ENCODE measurements at regions not wholly inside any gene's neighbourhood (a gene's known extent, or its start where the extent isn't known, plus 50 kb on each side); places are given as distances from the start of the nearest gene placed in this dataset.

DNA sequence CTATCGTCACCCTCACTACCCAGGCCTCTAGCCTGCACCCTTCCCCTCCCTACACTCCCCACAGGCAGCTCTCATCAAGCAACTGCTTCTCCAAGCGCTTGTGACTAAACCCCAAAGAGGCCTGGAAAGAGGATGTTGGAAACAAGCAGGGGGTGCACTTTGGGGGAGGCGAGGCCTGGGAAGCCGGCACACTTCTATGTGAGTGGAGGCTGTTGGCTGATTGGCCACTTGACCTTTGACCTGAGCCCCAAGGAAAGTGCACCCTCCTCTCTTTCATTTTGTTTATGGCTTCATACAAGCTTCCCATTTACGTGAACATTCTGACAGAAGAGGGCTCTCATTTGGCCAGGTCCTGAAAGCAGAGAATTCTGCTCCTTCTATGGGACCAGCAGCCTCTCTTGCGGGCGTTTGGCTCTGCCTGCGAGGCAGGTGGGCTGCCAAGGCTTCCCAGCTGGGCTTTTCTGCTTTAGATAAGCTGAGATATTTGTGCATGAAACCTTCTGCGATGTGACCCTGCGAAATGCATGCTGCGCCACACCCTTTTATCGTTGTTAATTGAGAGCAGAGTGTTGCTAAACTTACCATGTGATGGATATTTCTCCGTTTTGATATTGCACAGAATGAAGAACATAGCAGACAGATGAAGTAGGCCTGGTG lies 134.8 kb upstream of the NCK2 start:
- H3K36me3 ChIP-seq = no peaks in the 10 kb centered on the region
- H3K4me3 ChIP-seq = no peak overlapping the region
- no peaks in the 10 kb centered on the region for H3K27me3 ChIP-seq
- DNase-seq = no peak
- H3K9me3 ChIP-seq = no peaks in the 10 kb centered on the region

DNA sequence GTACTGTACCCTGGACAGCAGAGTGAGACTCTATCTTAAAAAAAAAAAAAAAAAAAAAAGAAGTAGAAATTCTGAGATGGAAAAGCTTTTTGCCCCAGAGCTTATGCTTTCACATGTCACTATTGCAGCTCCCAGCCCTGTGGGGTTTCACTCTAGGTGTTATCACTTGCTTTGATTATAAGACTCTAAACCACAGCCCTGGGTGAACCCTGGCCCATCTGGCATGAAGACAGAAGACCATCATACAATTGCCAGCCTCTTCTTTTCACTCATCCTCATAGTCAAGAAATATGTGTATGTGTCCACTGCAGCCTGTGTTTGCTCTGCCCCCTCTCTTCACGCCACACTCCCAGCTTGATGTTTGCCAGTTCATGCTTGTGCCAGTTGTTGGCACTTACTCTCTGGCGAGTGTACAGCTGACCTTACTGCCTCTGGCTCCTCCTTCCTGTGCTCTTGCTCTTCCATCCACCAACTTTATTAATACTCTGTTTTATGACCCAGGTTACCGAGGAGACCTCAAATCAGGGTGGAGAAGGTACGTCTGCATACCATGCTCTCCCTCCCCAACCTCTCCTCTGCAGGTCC lies 136.7 kb upstream of the NCK2 start:
- no peaks in the 10 kb centered on the region for H3K9me3 ChIP-seq
- DNase-seq = peak; percentile 44
- no peaks in the 10 kb centered on the region for H3K36me3 ChIP-seq
- no peaks in the 10 kb centered on the region for H3K27me3 ChIP-seq
- H3K4me3 ChIP-seq = no peak overlapping the region

GRCh38 chr2:105606081-105606480 lies 138.6 kb upstream of the NCK2 start:
- H3K9me3 ChIP-seq = no peaks in the 10 kb centered on the region

GRCh38 chr2:105604938-105605337 lies 139.8 kb upstream of the NCK2 start:
- peak; percentile 78 for DNase-seq

More at GRCh38 chr2:105606081-105606480, 138.6 kb upstream of the NCK2 start:
- no peaks in the 10 kb centered on the region for H3K36me3 ChIP-seq
- no peak for DNase-seq
- H3K27me3 ChIP-seq = no peaks in the 10 kb centered on the region
- H3K4me3 ChIP-seq = no peak overlapping the region

DNA sequence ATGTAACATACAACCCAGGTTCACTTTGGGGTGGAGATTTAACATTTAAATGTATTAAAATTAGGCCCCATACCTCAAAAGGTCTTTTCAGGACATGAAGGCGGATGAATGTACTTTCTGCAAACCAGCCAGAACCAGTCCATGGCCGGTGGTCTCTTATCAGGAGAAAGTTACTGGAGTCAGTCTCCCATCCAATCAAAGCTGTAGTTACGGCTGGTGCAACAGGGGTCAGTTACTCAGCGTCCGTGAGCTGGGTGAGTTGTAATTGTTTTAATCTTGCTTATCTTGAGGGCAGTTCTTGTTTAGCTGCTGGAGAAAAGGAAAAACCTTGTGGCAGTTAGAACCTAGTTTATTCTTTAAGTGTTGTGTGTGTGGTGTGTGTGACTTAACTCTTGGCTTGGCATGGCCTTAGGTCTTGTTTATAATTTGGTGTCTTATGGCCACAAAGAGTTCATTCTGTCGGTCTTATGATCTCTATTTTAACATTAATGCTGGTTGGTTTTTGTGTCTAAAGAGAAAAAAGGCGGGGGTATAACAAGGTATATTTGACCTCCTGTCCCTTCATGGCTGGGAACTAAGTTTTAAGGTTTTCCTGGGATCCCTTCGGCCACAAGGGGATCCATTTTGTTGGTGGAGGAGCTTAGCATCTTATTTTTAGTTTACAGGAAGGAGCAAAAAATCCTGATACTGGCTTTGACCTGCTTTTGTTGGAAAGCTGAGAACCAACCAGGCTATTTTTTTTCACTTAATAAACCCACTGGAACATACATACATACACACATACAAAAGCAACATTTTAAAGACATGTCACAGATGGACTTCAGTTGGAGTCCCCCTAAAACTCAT lies 143.5 kb upstream of the NCK2 start:
- no peaks in the 10 kb centered on the region for H3K27me3 ChIP-seq
- H3K36me3 ChIP-seq = no peaks in the 10 kb centered on the region
- H3K9me3 ChIP-seq = no peaks in the 10 kb centered on the region
- DNase-seq = no peak
- no peak overlapping the region for H3K4me3 ChIP-seq

More at GRCh38 chr2:105604938-105605337, 139.8 kb upstream of the NCK2 start:
- H3K4me3 ChIP-seq = no peak overlapping the region
- H3K9me3 ChIP-seq = no peaks in the 10 kb centered on the region
- H3K27me3 ChIP-seq = no peaks in the 10 kb centered on the region
- no peaks in the 10 kb centered on the region for H3K36me3 ChIP-seq

GRCh38 chr2:105600602-105600948 lies 144.1 kb upstream of the NCK2 start:
- no peak for DNase-seq
- Histone ChIP-seq H3K36me3 (no peaks in the 10 kb centered on the region), H3K27me3 (no peaks in the 10 kb centered on the region), H3K9me3 (no peaks in the 10 kb centered on the region), H3K4me3 (no peak overlapping the region)

- Histone ChIP-seq H3K36me3 (no peaks in the 10 kb centered on the region), H3K27me3 (no peaks in the 10 kb centered on the region), H3K9me3 (no peaks in the 10 kb centered on the region), H3K4me3 (no peak overlapping the region)
- DNase-seq = no peak
These were observed 144.7 kb upstream of the NCK2 start for GRCh38 chr2:105600037-105600442.

DNA sequence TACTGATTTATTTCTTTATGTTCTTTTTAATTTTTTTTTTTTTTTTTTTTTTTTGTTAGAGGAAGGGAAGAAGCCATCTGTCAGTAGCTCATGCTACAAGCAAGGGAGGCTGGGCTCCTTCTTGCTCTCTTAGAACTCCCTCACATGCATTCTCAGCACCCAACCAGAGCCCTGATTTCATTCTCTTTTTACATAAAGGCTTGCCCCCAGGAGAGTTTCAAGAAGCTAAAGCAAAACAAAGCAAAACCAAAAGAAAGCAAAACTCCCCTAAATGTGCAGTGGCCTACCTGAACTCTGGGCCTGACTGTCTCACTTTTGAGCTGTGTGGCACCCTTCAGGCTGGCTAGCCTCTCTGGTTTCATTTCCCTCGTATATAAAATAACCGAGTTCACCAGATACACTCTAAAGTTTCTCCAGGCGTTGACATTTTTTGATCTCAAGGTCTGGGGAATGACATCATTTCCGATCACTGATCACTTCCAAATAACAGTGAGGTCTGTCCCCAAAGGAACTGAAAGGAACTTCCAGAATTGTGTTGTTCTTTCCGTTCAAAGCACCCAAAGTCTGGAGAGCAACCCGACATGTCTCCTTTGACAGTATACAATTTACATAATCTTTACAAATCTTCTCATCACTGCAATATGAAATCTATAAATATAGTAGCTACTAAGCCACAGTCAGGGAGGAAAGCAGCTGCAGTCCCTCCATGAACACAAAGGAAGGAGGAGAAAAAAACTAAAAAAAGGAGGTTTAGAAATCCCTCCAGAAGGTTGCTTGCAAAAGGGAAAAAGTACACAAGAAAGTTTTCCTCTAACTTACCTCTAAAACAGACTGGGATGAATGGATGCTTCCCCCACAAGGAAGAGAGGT lies 145.6 kb upstream of the NCK2 start:
- Histone ChIP-seq H3K9me3 (no peaks in the 10 kb centered on the region), H3K27me3 (no peaks in the 10 kb centered on the region), H3K4me3 (no peak overlapping the region), H3K36me3 (no peaks in the 10 kb centered on the region)
- no peak for DNase-seq

DNA sequence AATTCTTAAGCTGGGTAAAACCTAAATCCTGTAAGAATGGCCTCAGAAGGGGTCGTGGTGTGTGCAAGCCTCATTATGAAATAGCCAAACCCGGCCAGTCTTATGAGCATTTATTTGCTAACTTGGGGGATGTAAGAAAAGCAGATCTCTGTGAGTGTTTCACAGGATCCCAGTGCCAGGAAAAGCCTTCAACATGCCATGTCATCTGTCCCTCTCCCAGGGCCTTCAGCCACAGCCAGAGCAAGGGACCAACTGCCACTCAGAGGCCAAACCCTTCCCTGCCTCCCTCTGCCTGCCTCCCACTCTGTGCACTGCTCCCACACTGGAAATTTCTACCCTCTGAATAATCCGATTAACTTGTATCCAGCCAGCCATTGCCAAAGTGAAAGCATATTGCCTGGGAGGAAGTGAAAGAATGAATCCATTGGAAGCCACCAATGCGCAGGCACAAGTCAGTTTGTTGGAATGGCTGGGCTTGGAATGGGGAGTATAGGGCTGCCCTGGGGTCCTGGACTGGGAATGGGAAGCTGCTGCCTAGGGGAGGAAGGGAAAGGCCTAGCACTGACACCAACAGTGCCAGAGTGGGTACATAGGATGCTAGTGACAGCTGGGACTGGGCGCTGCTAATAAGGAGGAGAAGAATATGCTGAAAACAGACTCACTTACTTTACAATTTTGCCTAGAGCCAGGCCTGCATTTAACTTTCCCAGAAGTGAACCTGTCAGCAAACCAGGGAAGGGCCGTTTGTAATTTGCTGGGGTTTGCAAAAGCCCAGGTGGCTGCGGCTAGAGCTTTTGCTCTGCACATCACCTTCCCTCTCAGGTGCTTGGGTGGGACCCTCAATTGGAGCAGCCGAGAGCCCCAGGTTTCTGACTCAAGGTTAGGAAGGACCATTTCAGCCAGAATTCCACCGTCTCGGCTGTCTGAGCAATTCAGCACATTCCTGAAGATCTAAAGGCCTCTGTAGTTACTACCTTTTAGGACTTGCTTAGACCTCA lies 146.6 kb upstream of the NCK2 start:
- no peaks in the 10 kb centered on the region for H3K27me3 ChIP-seq
- no peak for DNase-seq
- H3K36me3 ChIP-seq = no peaks in the 10 kb centered on the region
- H3K9me3 ChIP-seq = no peaks in the 10 kb centered on the region
- H3K4me3 ChIP-seq = no peak overlapping the region

GRCh38 chr2:105597011-105597805 lies 147.5 kb upstream of the NCK2 start:
- no peaks in the 10 kb centered on the region for H3K36me3 ChIP-seq
- no peaks in the 10 kb centered on the region for H3K9me3 ChIP-seq
- no peak for DNase-seq
- no peaks in the 10 kb centered on the region for H3K27me3 ChIP-seq
- no peak overlapping the region for H3K4me3 ChIP-seq

GRCh38 chr2:105596411-105596921 lies 148.2 kb upstream of the NCK2 start:
- no peak for DNase-seq
- H3K27me3 ChIP-seq = no peaks in the 10 kb centered on the region
- no peak overlapping the region for H3K4me3 ChIP-seq
- no peaks in the 10 kb centered on the region for H3K36me3 ChIP-seq
- H3K9me3 ChIP-seq = no peaks in the 10 kb centered on the region

- H3K36me3 ChIP-seq = no peaks in the 10 kb centered on the region
- H3K9me3 ChIP-seq = no peaks in the 10 kb centered on the region
- no peak overlapping the region for H3K4me3 ChIP-seq
- no peak for DNase-seq
- no peaks in the 10 kb centered on the region for H3K27me3 ChIP-seq
These were observed 149.2 kb upstream of the NCK2 start for GRCh38 chr2:105595536-105595935.

DNA sequence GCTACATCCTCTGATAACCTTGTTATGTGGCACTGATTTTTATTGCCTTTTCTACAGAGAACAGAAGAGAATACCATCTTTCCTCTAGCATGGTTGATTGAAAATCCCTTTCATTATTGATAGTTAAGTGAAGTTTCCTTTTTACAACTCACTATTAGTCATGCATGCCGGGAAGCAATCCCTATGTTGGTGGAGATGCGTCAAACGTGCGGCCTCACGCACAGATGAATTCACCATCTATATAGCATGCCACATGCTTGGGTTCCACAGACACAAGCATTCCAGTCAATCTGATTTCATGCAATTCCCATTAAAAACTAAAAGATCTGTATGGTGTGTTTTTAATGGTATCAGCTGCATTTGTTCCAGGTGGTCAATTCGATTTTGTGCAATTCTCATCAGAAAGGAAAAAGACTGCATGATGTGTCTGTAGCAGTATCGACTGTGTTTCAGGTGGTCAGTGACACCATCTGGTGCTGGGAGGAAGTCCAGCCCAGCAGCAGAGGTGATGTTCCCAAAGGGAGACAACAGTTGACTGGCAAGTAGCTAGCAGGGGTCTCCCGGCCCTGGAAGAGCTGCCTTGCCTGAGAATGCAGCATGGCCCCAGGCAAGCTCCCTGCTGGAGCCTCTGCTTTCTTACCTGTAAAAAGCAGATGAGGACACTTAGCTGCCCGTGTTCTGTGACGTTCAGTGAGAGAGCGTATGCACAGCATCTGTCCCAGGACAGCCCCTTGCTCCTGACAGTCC lies 151.3 kb upstream of the NCK2 start:
- Histone ChIP-seq H3K27me3 (no peaks in the 10 kb centered on the region), H3K4me3 (no peak overlapping the region), H3K36me3 (no peaks in the 10 kb centered on the region), H3K9me3 (no peaks in the 10 kb centered on the region)
- DNase-seq = no peak

DNA sequence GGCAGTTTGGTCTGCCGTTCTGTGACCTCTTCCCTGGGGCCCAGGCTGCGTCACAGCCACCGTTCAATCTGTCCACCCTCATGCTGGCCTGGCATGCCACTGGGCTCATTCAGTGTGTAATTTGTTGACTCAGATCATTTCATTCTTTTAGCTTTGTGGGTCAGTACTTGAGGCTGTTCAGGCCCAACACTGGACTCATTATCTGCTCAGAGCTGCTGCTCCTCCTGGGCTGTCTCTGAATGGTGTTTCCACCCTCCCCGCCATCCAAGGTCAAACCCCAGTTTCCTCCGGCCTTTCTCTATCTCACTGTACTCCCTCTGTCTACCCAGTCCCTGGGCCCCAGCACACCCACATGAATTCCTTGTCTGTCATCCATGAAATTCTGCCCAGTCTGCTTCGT lies 152.4 kb upstream of the NCK2 start:
- no peak for DNase-seq
- Histone ChIP-seq H3K9me3 (no peaks in the 10 kb centered on the region), H3K36me3 (no peaks in the 10 kb centered on the region), H3K27me3 (no peaks in the 10 kb centered on the region), H3K4me3 (no peak overlapping the region)

All from MG63 (cell line).